H1 (cell line): ENCODE measurements at regions not wholly inside any gene's neighbourhood (a gene's known extent, or its start where the extent isn't known, plus 50 kb on each side); places are given as distances from the start of the nearest gene placed in this dataset.

Experiments used
- CTCF ChIA-PET: fragments of 300-600 bp; sonication (Branson Sonifier 250); formaldehyde crosslinking; loops from one replicate; lab custom pipeline; 2021; ENCODE audit not compliant: partially characterized antibody; lab: Charles Lee
- POLR2A ChIA-PET: fragments of 300-600 bp; sonication (Branson Sonifier 250); formaldehyde crosslinking; loops from one replicate; lab custom pipeline; 2021; ENCODE audit warnings: inconsistent platforms; ENCODE audit not compliant: partially characterized antibody; lab: Charles Lee
- DNase-seq, 2 experiments: peaks; one replicate each; pipeline versions ENCODE4 v3.0.0 to v3.0.0-alpha.2; 2010 to 2022; ENCODE audit warnings: low spot score in 2 of 2, low read depth in 1 of 2, mixed read lengths in 1 of 2
- FAIRE-seq: peaks from 2 replicates; lab custom pipeline; 2011; peaks lifted over from hg19 to GRCh38; lab: Jason Lieb, UNC
- H2AFZ ChIP-seq: 2 replicates; pipeline ENCODE4 v1.8.1; 2012; ENCODE audit warnings: low read length, inconsistent platforms
- H2AK5ac ChIP-seq: 2 replicates; pipeline ENCODE4 v1.6.1; 2013; ENCODE audit warnings: low read depth, low read length
- H2BK120ac ChIP-seq: replicated peaks from 2 replicates; pipeline ENCODE3; 2013; ENCODE audit warnings: low read depth, low read length, inconsistent platforms
- H2BK12ac ChIP-seq: 2 replicates; pipeline ENCODE4 v1.6.1; 2013; ENCODE audit warnings: low read depth, low read length
- H2BK15ac ChIP-seq: 2 replicates; pipeline ENCODE4 v1.6.1; 2013; ENCODE audit warnings: low read length
- H2BK20ac ChIP-seq: 2 replicates; pipeline ENCODE4 v1.6.1; 2013; ENCODE audit warnings: low read length
- H2BK5ac ChIP-seq: 2 replicates; pipeline ENCODE4 v1.6.1; 2013; ENCODE audit warnings: low read depth, low read length
- H3K14ac ChIP-seq: 2 replicates; pipeline ENCODE4 v1.6.1; 2013; ENCODE audit warnings: inconsistent platforms; ENCODE audit not compliant: insufficient read length
- H3K18ac ChIP-seq: 2 replicates; pipeline ENCODE4 v1.6.1; 2013; ENCODE audit warnings: low read length; ENCODE audit errors: extremely low read depth
- H3K23ac ChIP-seq: 2 replicates; pipeline ENCODE4 v1.6.1; 2013; ENCODE audit warnings: inconsistent platforms; ENCODE audit not compliant: insufficient read length
- H3K23me2 ChIP-seq: 2 replicates; pipeline ENCODE4 v1.6.1; 2013; ENCODE audit warnings: low read depth, low read length
- H3K27ac ChIP-seq: 2 replicates; pipeline ENCODE4 v1.6.1; 2011; ENCODE audit warnings: low read depth, low read length, inconsistent platforms
- H3K27me3 ChIP-seq, 4 experiments: replicated peaks in 1 of 4; 1 replicate in 1 of 4; 2 replicates in 3 of 4; pipeline versions ENCODE4 v1.6.1 to v1.8.1; 2011 to 2013; ENCODE audit warnings: low read length in 3 of 4, mild to moderate bottlenecking in 3 of 4, inconsistent platforms in 2 of 4, mixed read lengths in 2 of 4, moderate library complexity in 1 of 4; ENCODE audit not compliant: control insufficient read depth in 3 of 4, insufficient read depth in 3 of 4; ENCODE audit errors: extremely low read depth in 1 of 4
- H3K36me3 ChIP-seq, 4 experiments: 2 replicates each; pipeline versions ENCODE4 v1.6.1 to v1.8.1; 2011 to 2013; ENCODE audit warnings: mild to moderate bottlenecking in 4 of 4, low read length in 3 of 4, moderate library complexity in 2 of 4, control low read depth in 1 of 4, inconsistent platforms in 1 of 4; ENCODE audit not compliant: insufficient read depth in 4 of 4, control insufficient read depth in 2 of 4
- H3K4ac ChIP-seq: replicated peaks from 2 replicates; pipeline ENCODE3; 2013; ENCODE audit warnings: low read length, low read depth, mixed read lengths, inconsistent platforms; ENCODE audit not compliant: insufficient read length
- H3K4me1 ChIP-seq, 4 experiments: replicated peaks in 1 of 4; 1 replicate in 1 of 4; 2 replicates in 3 of 4; pipeline versions ENCODE4 v1.6.1 to v1.8.1; 2011 to 2013; ENCODE audit warnings: low read length in 3 of 4, inconsistent platforms in 2 of 4, mixed read lengths in 1 of 4; ENCODE audit not compliant: insufficient read depth in 4 of 4, control insufficient read depth in 3 of 4
- H3K4me2 ChIP-seq, 2 experiments: 2 replicates each; pipeline versions ENCODE4 v1.6.1 to v1.8.1; 2011 to 2013; ENCODE audit warnings: low read depth in 2 of 2, low read length in 2 of 2, control low read depth in 1 of 2, inconsistent platforms in 1 of 2, mild to moderate bottlenecking in 1 of 2; ENCODE audit not compliant: insufficient read depth in 1 of 2
- H3K4me3 ChIP-seq, 4 experiments: fragments of 200-600, 300-600 bp in 1 of 4; sonication (generic), shearing (Covaris generic), sonication (Bioruptor Twin) in 1 of 4; 2 replicates each; pipeline versions ENCODE4 v1.5.1 to v1.8.1; 2011 to 2016; ENCODE audit warnings: low read length in 4 of 4, low read depth in 3 of 4, control low read depth in 2 of 4, inconsistent platforms in 2 of 4, mild to moderate bottlenecking in 2 of 4, mixed read lengths in 1 of 4, moderate library complexity in 1 of 4; ENCODE audit not compliant: insufficient read depth in 2 of 4; ENCODE audit errors: extremely low read depth in 1 of 4
- H3K56ac ChIP-seq: replicated peaks from 2 replicates; pipeline ENCODE3; 2013; ENCODE audit warnings: low read depth, mild to moderate bottlenecking, mixed read lengths, low read length, inconsistent platforms; ENCODE audit not compliant: insufficient read length
- H3K79me1 ChIP-seq: 2 replicates; pipeline ENCODE4 v1.6.1; 2013; ENCODE audit warnings: low read depth, low read length, control low read depth
- H3K79me2 ChIP-seq, 2 experiments: 2 replicates each; pipeline versions ENCODE4 v1.6.1 to v1.8.1; 2012 to 2013; ENCODE audit warnings: low read length in 2 of 2, mild to moderate bottlenecking in 2 of 2, inconsistent platforms in 1 of 2; ENCODE audit not compliant: insufficient read depth in 2 of 2, control insufficient read depth in 1 of 2
- H3K9ac ChIP-seq, 4 experiments: replicated peaks in 1 of 4; 1 replicate in 1 of 4; 2 replicates in 3 of 4; pipeline versions ENCODE4 v1.6.1 to v1.8.1; 2011 to 2013; ENCODE audit warnings: low read depth in 3 of 4, low read length in 3 of 4, control low read depth in 2 of 4, mild to moderate bottlenecking in 2 of 4, moderate library complexity in 2 of 4, inconsistent platforms in 1 of 4; ENCODE audit errors: extremely low read depth in 1 of 4
- H3K9me3 ChIP-seq, 2 experiments: 2 replicates each; pipeline versions ENCODE4 v1.6.1 to v1.8.1; 2012 to 2013; ENCODE audit warnings: mild to moderate bottlenecking in 2 of 2, moderate library complexity in 2 of 2, control low read depth in 1 of 2, inconsistent platforms in 1 of 2, low read depth in 1 of 2, low read length in 1 of 2, mixed read lengths in 1 of 2; ENCODE audit not compliant: insufficient read depth in 2 of 2
- H4K20me1 ChIP-seq, 2 experiments: replicated peaks in 1 of 2; 2 replicates each; pipeline versions ENCODE3 to v1.8.1; 2011 to 2013; ENCODE audit warnings: inconsistent platforms in 2 of 2, low read length in 2 of 2, mild to moderate bottlenecking in 1 of 2; ENCODE audit not compliant: insufficient read depth in 2 of 2, control insufficient read depth in 1 of 2
- H4K5ac ChIP-seq: 2 replicates; pipeline ENCODE4 v1.6.1; 2013; ENCODE audit warnings: low read length, low read depth, mixed read lengths, inconsistent platforms; ENCODE audit not compliant: insufficient read length
- H4K8ac ChIP-seq: 2 replicates; pipeline ENCODE4 v1.8.0; 2013; ENCODE audit warnings: mild to moderate bottlenecking, moderate library complexity, low read length, inconsistent platforms; ENCODE audit not compliant: insufficient read depth; ENCODE audit errors: extremely low read depth
- H4K91ac ChIP-seq: replicated peaks from 2 replicates; pipeline ENCODE3; 2013; ENCODE audit warnings: low read length, mixed read lengths, inconsistent platforms; ENCODE audit not compliant: insufficient read length
- ATF3 ChIP-seq: IDR thresholded peaks from 2 replicates; pipeline ENCODE4 v1.6.1; 2011; ENCODE audit warnings: low read depth, mild to moderate bottlenecking, low read length; ENCODE audit not compliant: insufficient read depth
- BCL11A ChIP-seq, 2 experiments: IDR thresholded peaks; one replicate each; pipeline ENCODE4 v1.6.1; 2011; ENCODE audit warnings: low read depth in 2 of 2, low read length in 2 of 2, mild to moderate bottlenecking in 2 of 2
- CBX5 ChIP-seq: fragments of 300-800, 300-1000 bp; sonication (generic); IDR thresholded peaks from 2 replicates; pipeline ENCODE4 v1.7.1; 2016; ENCODE audit warnings: antibody characterized with exemption, low read length, low read depth
- CEBPB ChIP-seq: IDR thresholded peaks from 2 replicates; pipeline ENCODE4 v1.6.1; 2012; ENCODE audit warnings: low read depth, low read length
- E2F6 ChIP-seq: IDR thresholded peaks from 2 replicates; pipeline ENCODE4 v1.6.1; 2012; ENCODE audit warnings: inconsistent platforms
- JUND ChIP-seq: IDR thresholded peaks from 2 replicates; pipeline ENCODE4 v1.6.1; 2011; ENCODE audit warnings: mild to moderate bottlenecking, improper control_type of control experiment, low read length
- KDM5A ChIP-seq: fragments of 200-600 bp; IDR thresholded peaks from 2 replicates; pipeline ENCODE4 v1.7.1; 2012; ENCODE audit warnings: mild to moderate bottlenecking, low read length, inconsistent platforms, mixed read lengths
- MAFK ChIP-seq: IDR thresholded peaks from 2 replicates; pipeline ENCODE4 v1.6.1; 2012; ENCODE audit warnings: low read depth, mild to moderate bottlenecking, improper control_type of control experiment, low read length
- POLR2A ChIP-seq, 2 experiments: IDR thresholded peaks; 1 replicate in 1 of 2; 2 replicates in 1 of 2; pipeline ENCODE4 v1.6.1; 2011; ENCODE audit warnings: low read depth in 2 of 2, low read length in 2 of 2, mild to moderate bottlenecking in 2 of 2; ENCODE audit errors: control extremely low read depth in 1 of 2
- RAD21 ChIP-seq, 2 experiments: IDR thresholded peaks in 1 of 2; conservative IDR thresholded peaks in 1 of 2; 2 replicates each; pipeline ENCODE4 v1.6.1; 2011; ENCODE audit warnings: low read depth in 2 of 2, low read length in 2 of 2, improper control_type of control experiment in 1 of 2, inconsistent platforms in 1 of 2, mild to moderate bottlenecking in 1 of 2, moderate library complexity in 1 of 2
- SAP30 ChIP-seq: fragments of 300-600 bp; sonication (generic); IDR thresholded peaks from 2 replicates; pipeline ENCODE4 v1.7.1; 2012; ENCODE audit warnings: low read length, moderate library complexity, mild to moderate bottlenecking, inconsistent platforms; ENCODE audit not compliant: insufficient read depth, insufficient replicate concordance
- SP1 ChIP-seq: IDR thresholded peaks from 2 replicates; pipeline ENCODE4 v1.6.1; 2011; ENCODE audit warnings: low read depth, low read length
- SP2 ChIP-seq: IDR thresholded peaks from 2 replicates; pipeline ENCODE4 v1.6.1; 2012; ENCODE audit warnings: mild to moderate bottlenecking, low read length, inconsistent platforms
- SUZ12 ChIP-seq: fragments of 200-600 bp; sonication (generic); IDR thresholded peaks from 2 replicates; pipeline ENCODE4 v1.6.1; 2012; ENCODE audit warnings: mild to moderate bottlenecking, inconsistent platforms, low read length, moderate library complexity, mixed read lengths
- TEAD4 ChIP-seq: IDR thresholded peaks from 2 replicates; pipeline ENCODE4 v1.6.1; 2012; ENCODE audit warnings: low read depth, low read length, inconsistent platforms, mixed read lengths
- WGBS, 2 experiments: shearing (Covaris generic) in 1 of 2; methylation state at CpG; one replicate each; pipeline versions ENCODE4 v1.1.6 to v1.1.7; 2013 to 2015; ENCODE audit warnings: low lambda C conversion rate in 2 of 2, mixed read lengths in 2 of 2, inconsistent platforms in 1 of 2, low coverage in 1 of 2, missing lambda C conversion rate in 1 of 2; ENCODE audit not compliant: insufficient replicate concordance in 2 of 2, insufficient coverage in 1 of 2, insufficient read length in 1 of 2; ENCODE audit errors: extremely low coverage in 1 of 2, missing lambda C conversion rate in 1 of 2; 5-methylcytosine and 5-hydroxymethylcytosine counted together

- Histone ChIP-seq H2BK12ac (no peak overlapping the region), H4K20me1 (no peaks in the 10 kb centered on the region), H3K14ac (no peak overlapping the region), H3K4me3 (no peak overlapping the region), H3K27me3 (no peaks in the 10 kb centered on the region), H3K18ac (no peak overlapping the region), H4K91ac (no peak overlapping the region), H3K4me1 (no peaks in the 10 kb centered on the region), H4K8ac (no peak overlapping the region), H2BK120ac (no peak overlapping the region), H3K79me1 (no peaks in the 10 kb centered on the region), H3K56ac (no peak overlapping the region), H3K9ac (no peak overlapping the region), H2BK5ac (no peak overlapping the region), H2AFZ (no peak overlapping the region), H3K4ac (no peak overlapping the region), H4K5ac (no peak overlapping the region), H3K27ac (no peak overlapping the region), H2AK5ac (no peak overlapping the region), H3K4me2 (no peak overlapping the region), H3K23me2 (no peaks in the 10 kb centered on the region; the same call in 1 of the 2 replicates), H2BK20ac (no peak overlapping the region), H3K36me3 (no peaks in the 10 kb centered on the region), H3K23ac (no peak overlapping the region), H3K79me2 (no peaks in the 10 kb centered on the region), H3K9me3 (no peaks in the 10 kb centered on the region), H2BK15ac (no peak overlapping the region)
- WGBS, 2 experiments: 93% methylated on average over 1 of the region's 1 CpG; no CpG with 5 or more reads in 1 of the 2 experiments
- CTCF ChIA-PET: interaction anchor here (0.7 to 2.6 kb wide), 4 partner anchors 10 to 625 kb away, joined by 3 to 6 read pairs (median 3); no protein-coding TSS in a partner anchor
- POLR2A ChIA-PET: no interaction called here
- no peak for DNase-seq
- FAIRE-seq: no peak
- no peak for TF ChIP-seq KDM5A
- no peak for TF ChIP-seq E2F6
- TF ChIP-seq BCL11A (IDR thresholded peaks at IDR 0.05; ENCODE audit: low read depth in 2 of 2, low read length in 2 of 2): no peak
- TF ChIP-seq JUND: no peak
- no peak for TF ChIP-seq TEAD4
- TF ChIP-seq CBX5: no peak
- TF ChIP-seq SP2: no peak
- TF ChIP-seq SUZ12: no peak
- TF ChIP-seq SP1: no peak
- TF ChIP-seq MAFK: no peak
- TF ChIP-seq RAD21 (IDR thresholded peaks at IDR 0.05 in 1 of 2, conservative IDR thresholded peaks at IDR 0.05 in 1 of 2; ENCODE audit: low read depth in 2 of 2, low read length in 2 of 2): no peak
- TF ChIP-seq SAP30: no peak
- TF ChIP-seq CEBPB: no peak
- no peak for TF ChIP-seq POLR2A (IDR thresholded peaks at IDR 0.05; ENCODE audit: control extremely low read depth in 1 of 2, low read depth in 2 of 2, low read length in 2 of 2)
- TF ChIP-seq ATF3: no peak
These were observed 260.4 kb downstream of the TTC6 start for GRCh38 chr14:37855871-37856270.
